ENCODE measurements at regions not wholly inside any gene's neighbourhood (a gene's known extent, or its start where the extent isn't known, plus 50 kb on each side); places are given as distances from the start of the nearest gene placed in this dataset.

GRCh38 chr5:74082512-74083055, 456.6 kb downstream of the ARHGEF28 start:
- H3K4me3 ChIP-seq (replicated peaks in 1 of 2; ENCODE audit: low read depth in 2 of 2, low read length in 2 of 2), result no peak overlapping the region
- TF ChIP-seq CTCF (IDR thresholded peaks at IDR 0.05; ENCODE audit: low read depth, low read length), result no peak
- no peak for DNase-seq (ENCODE audit: low read depth in 2 of 2)

GRCh38 chr5:74081126-74081525, 455.1 kb downstream of the ARHGEF28 start:
- no peak for TF ChIP-seq CTCF (IDR thresholded peaks at IDR 0.05; ENCODE audit: low read depth, low read length)
- DNase-seq (ENCODE audit: low read depth in 2 of 2), result no peak
- no peak overlapping the region for H3K4me3 ChIP-seq (replicated peaks in 1 of 2; ENCODE audit: low read depth in 2 of 2, low read length in 2 of 2)

- TF ChIP-seq CTCF (IDR thresholded peaks at IDR 0.05; ENCODE audit: low read depth, low read length), result no peak
- no peak for DNase-seq (ENCODE audit: low read depth in 2 of 2)
- no peak overlapping the region for H3K4me3 ChIP-seq (replicated peaks in 1 of 2; ENCODE audit: low read depth in 2 of 2, low read length in 2 of 2)
These were observed 454.1 kb downstream of the ARHGEF28 start for GRCh38 chr5:74079971-74080556.

- no peak overlapping the region for H3K4me3 ChIP-seq (replicated peaks in 1 of 2; ENCODE audit: low read depth in 2 of 2, low read length in 2 of 2)
- TF ChIP-seq CTCF (IDR thresholded peaks at IDR 0.05; ENCODE audit: low read depth, low read length), result no peak
- DNase-seq (ENCODE audit: low read depth in 2 of 2), result no peak
These were observed 449.8 kb downstream of the ARHGEF28 start for GRCh38 chr5:74075501-74076484.

GRCh38 chr5:74074111-74074510, 448.1 kb downstream of the ARHGEF28 start:
- no peak for TF ChIP-seq CTCF (IDR thresholded peaks at IDR 0.05; ENCODE audit: low read depth, low read length)

GRCh38 chr5:74073257-74073656, 447.3 kb downstream of the ARHGEF28 start:
- DNase-seq (ENCODE audit: low read depth in 2 of 2), result peak in 1 of 2 donors; percentile 75
- no peak overlapping the region for H3K4me3 ChIP-seq (replicated peaks in 1 of 2; ENCODE audit: low read depth in 2 of 2, low read length in 2 of 2)
- TF ChIP-seq CTCF (IDR thresholded peaks at IDR 0.05; ENCODE audit: low read depth, low read length), result no peak

More at GRCh38 chr5:74074111-74074510, 448.1 kb downstream of the ARHGEF28 start:
- DNase-seq (ENCODE audit: low read depth in 2 of 2), result no peak
- H3K4me3 ChIP-seq (replicated peaks in 1 of 2; ENCODE audit: low read depth in 2 of 2, low read length in 2 of 2), result no peak overlapping the region

Measured in cardiac fibroblast (primary cell).